ENCODE measurements at regions not wholly inside any gene's neighbourhood (a gene's known extent, or its start where the extent isn't known, plus 50 kb on each side); places are given as distances from the start of the nearest gene placed in this dataset.
"Not testable (repeated sequence)": the region's sequence is repeated elsewhere in the genome, so short reads cannot be mapped to it uniquely, and the experiment has no call there.

- DNase-seq = no peak
- no peak overlapping the region for H3K4me3 Mint-ChIP-seq
- ChIA-PET CTCF (no interaction called here), POLR2A (no interaction called here)
- H3K4me1 Mint-ChIP-seq = peaks cover 11% of the 10 kb centered on the region
- peaks cover 2% of the 10 kb centered on the region for H3K9me3 Mint-ChIP-seq
- H3K27ac Mint-ChIP-seq = no peak overlapping the region
- H3K27me3 Mint-ChIP-seq = peaks cover 4% of the 10 kb centered on the region
- H3K36me3 Mint-ChIP-seq (ENCODE audit: low read depth) = no peaks in the 10 kb centered on the region
These were observed 197.1 kb downstream of the SATB1 start for GRCh38 chr3:18228060-18228459.

- POLR2A ChIA-PET = no interaction called here
- Mint-ChIP-seq H3K4me3 (no peak overlapping the region), H3K27me3 (peaks cover 4% of the 10 kb centered on the region), H3K4me1 (peaks cover 11% of the 10 kb centered on the region), H3K36me3 (ENCODE audit: low read depth) (no peaks in the 10 kb centered on the region), H3K27ac (no peak overlapping the region), H3K9me3 (peaks cover 2% of the 10 kb centered on the region)
- CTCF ChIA-PET = interaction anchor here (1.7 kb wide), 1 partner anchor 19 kb away, joined by 5 read pairs; no protein-coding TSS in a partner anchor
- no peak for DNase-seq
These were observed 199.4 kb downstream of the SATB1 start for GRCh38 chr3:18225709-18226108.

- Mint-ChIP-seq H3K9me3 (peaks cover 2% of the 10 kb centered on the region), H3K27me3 (no peaks in the 10 kb centered on the region), H3K4me1 (peaks cover 11% of the 10 kb centered on the region), H3K36me3 (ENCODE audit: low read depth) (no peaks in the 10 kb centered on the region), H3K4me3 (no peak overlapping the region), H3K27ac (no peak overlapping the region)
- CTCF ChIA-PET = no interaction called here
- POLR2A ChIA-PET = no interaction called here
- DNase-seq = no peak
These were observed 200.7 kb downstream of the SATB1 start for GRCh38 chr3:18224426-18224825.

GRCh38 chr3:18223974-18224373, 201.2 kb downstream of the SATB1 start:
- ChIA-PET CTCF (no interaction called here), POLR2A (no interaction called here)
- H3K27me3 Mint-ChIP-seq = no peaks in the 10 kb centered on the region
- peaks cover 2% of the 10 kb centered on the region for H3K9me3 Mint-ChIP-seq
- no peaks in the 10 kb centered on the region for H3K36me3 Mint-ChIP-seq (ENCODE audit: low read depth)
- no peak overlapping the region for H3K27ac Mint-ChIP-seq
- peaks cover 11% of the 10 kb centered on the region for H3K4me1 Mint-ChIP-seq
- H3K4me3 Mint-ChIP-seq = no peak overlapping the region
- DNase-seq = no peak

- no peak for DNase-seq
- peaks cover 2% of the 10 kb centered on the region for H3K9me3 Mint-ChIP-seq
- peaks cover 11% of the 10 kb centered on the region for H3K4me1 Mint-ChIP-seq
- POLR2A ChIA-PET = no interaction called here
- CTCF ChIA-PET = no interaction called here
- no peak overlapping the region for H3K27ac Mint-ChIP-seq
- H3K36me3 Mint-ChIP-seq (ENCODE audit: low read depth) = no peaks in the 10 kb centered on the region
- H3K27me3 Mint-ChIP-seq = no peaks in the 10 kb centered on the region
- H3K4me3 Mint-ChIP-seq = no peak overlapping the region
These were observed 201.6 kb downstream of the SATB1 start for GRCh38 chr3:18223571-18223970.

- ChIA-PET CTCF (interaction anchor here (0.6 kb wide), 1 partner anchor 834 kb away, joined by 3 read pairs; no protein-coding TSS in a partner anchor), POLR2A (no interaction called here)
- Mint-ChIP-seq H3K36me3 (ENCODE audit: low read depth) (no peaks in the 10 kb centered on the region), H3K27me3 (no peaks in the 10 kb centered on the region), H3K4me3 (no peak overlapping the region), H3K9me3 (peaks cover 2% of the 10 kb centered on the region), H3K4me1 (peaks cover 11% of the 10 kb centered on the region), H3K27ac (no peak overlapping the region)
- DNase-seq = no peak
These were observed 202.5 kb downstream of the SATB1 start for GRCh38 chr3:18222686-18223085.

- Mint-ChIP-seq H3K27ac (no peak overlapping the region), H3K4me3 (no peak overlapping the region), H3K27me3 (no peaks in the 10 kb centered on the region), H3K4me1 (peaks cover 5% of the 10 kb centered on the region), H3K9me3 (peaks cover 4% of the 10 kb centered on the region), H3K36me3 (ENCODE audit: low read depth) (no peaks in the 10 kb centered on the region)
- DNase-seq = no peak
- CTCF ChIA-PET = no interaction called here
- POLR2A ChIA-PET = no interaction called here
These were observed 207.5 kb downstream of the SATB1 start for GRCh38 chr3:18217507-18218174.

- Mint-ChIP-seq H3K9me3 (peaks cover 4% of the 10 kb centered on the region), H3K27ac (no peak overlapping the region), H3K27me3 (no peaks in the 10 kb centered on the region), H3K4me1 (peaks cover 5% of the 10 kb centered on the region), H3K36me3 (ENCODE audit: low read depth) (no peaks in the 10 kb centered on the region), H3K4me3 (no peak overlapping the region)
- no peak for DNase-seq
- POLR2A ChIA-PET = no interaction called here
- CTCF ChIA-PET = no interaction called here
These were observed 208.1 kb downstream of the SATB1 start for GRCh38 chr3:18216996-18217395.

- ChIA-PET POLR2A (no interaction called here), CTCF (no interaction called here)
- Mint-ChIP-seq H3K27ac (no peak overlapping the region), H3K4me1 (peaks cover 5% of the 10 kb centered on the region), H3K9me3 (peaks cover 4% of the 10 kb centered on the region), H3K4me3 (no peak overlapping the region), H3K36me3 (ENCODE audit: low read depth) (no peaks in the 10 kb centered on the region), H3K27me3 (no peaks in the 10 kb centered on the region)
- DNase-seq = no peak
These were observed 209.5 kb downstream of the SATB1 start for GRCh38 chr3:18215639-18216038.

GRCh38 chr3:18211116-18211515, 214.0 kb downstream of the SATB1 start:
- Mint-ChIP-seq H3K4me1 (peaks cover 5% of the 10 kb centered on the region), H3K36me3 (ENCODE audit: low read depth) (no peaks in the 10 kb centered on the region), H3K4me3 (no peak overlapping the region), H3K27me3 (no peaks in the 10 kb centered on the region), H3K9me3 (peaks cover 4% of the 10 kb centered on the region), H3K27ac (no peak overlapping the region)
- no peak for DNase-seq
- ChIA-PET CTCF (no interaction called here), POLR2A (no interaction called here)

- H3K27me3 Mint-ChIP-seq = no peaks in the 10 kb centered on the region
- DNase-seq = no peak
These were observed 216.3 kb downstream of the SATB1 start for GRCh38 chr3:18208856-18209255.

GRCh38 chr3:18208091-18208490, 217.0 kb downstream of the SATB1 start:
- DNase-seq = no peak

More at GRCh38 chr3:18208856-18209255, 216.3 kb downstream of the SATB1 start:
- POLR2A ChIA-PET = no interaction called here
- Mint-ChIP-seq H3K9me3 (peaks cover 3% of the 10 kb centered on the region), H3K36me3 (ENCODE audit: low read depth) (no peaks in the 10 kb centered on the region), H3K4me3 (no peak overlapping the region), H3K27ac (no peak overlapping the region), H3K4me1 (no peaks in the 10 kb centered on the region)
- CTCF ChIA-PET = interaction anchor here (0.8 to 0.9 kb wide), 2 partner anchors 18 to 825 kb away, joined by 3 to 4 read pairs; no protein-coding TSS in a partner anchor

GRCh38 chr3:18207226-18207625, 217.9 kb downstream of the SATB1 start:
- no peaks in the 10 kb centered on the region for H3K36me3 Mint-ChIP-seq (ENCODE audit: low read depth)
- no peak overlapping the region for H3K27ac Mint-ChIP-seq
- no peaks in the 10 kb centered on the region for H3K27me3 Mint-ChIP-seq
- DNase-seq = no peak
- no peak overlapping the region for H3K4me3 Mint-ChIP-seq
- peaks cover 3% of the 10 kb centered on the region for H3K9me3 Mint-ChIP-seq
- H3K4me1 Mint-ChIP-seq = no peaks in the 10 kb centered on the region
- ChIA-PET POLR2A (no interaction called here), CTCF (no interaction called here)

More at GRCh38 chr3:18208091-18208490, 217.0 kb downstream of the SATB1 start:
- no peaks in the 10 kb centered on the region for H3K36me3 Mint-ChIP-seq (ENCODE audit: low read depth)
- H3K27me3 Mint-ChIP-seq = no peaks in the 10 kb centered on the region
- H3K4me1 Mint-ChIP-seq = no peaks in the 10 kb centered on the region
- ChIA-PET CTCF (interaction anchor here (0.5 to 0.9 kb wide), 3 partner anchors 19 to 826 kb away, joined by 3 to 4 read pairs (median 3); no protein-coding TSS in a partner anchor), POLR2A (no interaction called here)
- H3K9me3 Mint-ChIP-seq = peaks cover 3% of the 10 kb centered on the region
- no peak overlapping the region for H3K4me3 Mint-ChIP-seq
- H3K27ac Mint-ChIP-seq = no peak overlapping the region

GRCh38 chr3:18205701-18206100, 219.4 kb downstream of the SATB1 start:
- H3K36me3 Mint-ChIP-seq (ENCODE audit: low read depth); DNase-seq; H3K9me3 Mint-ChIP-seq; H3K4me3 Mint-ChIP-seq; H3K4me1 Mint-ChIP-seq; H3K27ac Mint-ChIP-seq; CTCF ChIA-PET; POLR2A ChIA-PET; H3K27me3 Mint-ChIP-seq: not testable (repeated sequence)
